HS-27A (cell line): ENCODE measurements at regions not wholly inside any gene's neighbourhood (a gene's known extent, or its start where the extent isn't known, plus 50 kb on each side); places are given as distances from the start of the nearest gene placed in this dataset.
"Not testable (repeated sequence)": the region's sequence is repeated elsewhere in the genome, so short reads cannot be mapped to it uniquely, and the experiment has no call there.

Experiments
- DNase-seq: peaks from one replicate; pipeline ENCODE4 v3.0.0-alpha.2; 2012; ENCODE audit warnings: low read depth, missing footprints

DNA sequence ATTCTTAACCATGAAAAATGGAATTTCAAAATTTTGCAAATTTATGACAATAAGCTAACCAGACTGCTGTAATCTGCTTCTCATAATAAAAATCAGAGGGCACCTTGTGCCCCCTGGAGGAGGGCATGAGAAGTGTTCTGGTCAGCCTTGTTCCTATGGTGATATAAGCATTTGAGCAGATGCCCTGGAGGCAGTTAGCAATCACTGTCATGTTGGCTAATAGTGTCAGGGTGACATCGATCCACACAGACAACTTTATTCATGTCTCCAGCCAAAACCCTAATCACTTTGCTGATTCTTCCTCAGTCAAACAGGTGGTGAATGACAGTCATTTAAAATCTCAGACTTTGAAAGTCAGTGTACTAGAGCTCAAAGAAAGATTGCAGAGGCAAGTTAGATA is 943.0 kb downstream of the GALC start:
- no peak for DNase-seq

DNA sequence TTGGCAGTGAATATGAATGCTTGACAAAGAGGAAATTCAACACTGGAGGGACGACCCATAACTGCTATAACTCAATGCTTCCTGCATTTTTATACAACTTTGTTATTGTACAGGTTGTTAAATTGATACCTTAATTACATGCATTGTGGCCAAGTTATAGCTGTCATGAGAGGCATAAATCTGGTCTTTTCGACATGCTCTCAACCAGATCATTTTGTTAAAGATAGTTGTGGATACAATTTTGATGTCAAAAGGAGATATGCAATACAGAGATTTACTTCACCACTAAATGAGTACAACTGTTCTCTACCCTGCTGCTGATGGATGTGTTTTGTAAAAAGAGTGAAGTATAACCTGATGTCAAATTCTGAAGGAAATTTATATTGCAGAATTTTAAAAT is 946.0 kb downstream of the GALC start:
- DNase-seq, result no peak

DNA sequence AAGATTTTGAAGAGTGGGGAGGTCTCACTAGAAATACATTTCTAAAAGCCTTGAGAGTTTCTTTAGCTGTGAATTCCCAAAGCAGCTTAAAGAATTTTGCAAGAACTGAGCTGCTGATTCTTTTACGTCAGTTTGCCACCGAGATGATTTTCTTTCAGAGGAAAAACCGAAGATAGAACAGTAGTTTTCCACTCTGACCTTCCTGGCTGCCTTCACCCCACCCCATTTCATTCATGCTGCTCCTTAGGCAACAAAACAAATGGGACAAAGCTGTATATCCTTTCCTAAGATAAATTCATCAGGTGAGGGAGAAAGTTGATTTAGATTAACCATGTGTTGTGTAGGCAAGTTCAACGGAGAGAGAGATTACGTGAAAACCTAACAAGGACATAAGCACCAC is 947.0 kb downstream of the GALC start:
- DNase-seq, result no peak

DNA sequence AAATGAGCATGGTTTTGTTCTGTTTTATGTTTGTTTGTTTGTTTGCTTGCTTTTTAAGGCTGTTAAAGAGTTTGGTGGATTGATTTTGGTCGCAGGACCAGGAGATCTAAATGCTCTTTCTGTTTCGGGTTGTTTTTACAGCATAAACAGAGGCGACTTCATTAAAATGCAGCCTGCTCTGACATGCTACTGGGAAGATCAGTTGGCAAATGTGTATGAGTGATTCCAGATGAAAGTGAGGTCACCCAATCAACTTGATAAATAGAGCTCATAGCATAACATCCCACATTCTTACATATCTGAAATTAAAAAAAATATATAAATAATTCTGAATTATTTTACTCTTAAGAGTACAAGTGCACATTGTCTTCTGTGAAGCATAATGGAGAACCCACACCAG is 947.7 kb downstream of the GALC start:
- no peak for DNase-seq

DNA sequence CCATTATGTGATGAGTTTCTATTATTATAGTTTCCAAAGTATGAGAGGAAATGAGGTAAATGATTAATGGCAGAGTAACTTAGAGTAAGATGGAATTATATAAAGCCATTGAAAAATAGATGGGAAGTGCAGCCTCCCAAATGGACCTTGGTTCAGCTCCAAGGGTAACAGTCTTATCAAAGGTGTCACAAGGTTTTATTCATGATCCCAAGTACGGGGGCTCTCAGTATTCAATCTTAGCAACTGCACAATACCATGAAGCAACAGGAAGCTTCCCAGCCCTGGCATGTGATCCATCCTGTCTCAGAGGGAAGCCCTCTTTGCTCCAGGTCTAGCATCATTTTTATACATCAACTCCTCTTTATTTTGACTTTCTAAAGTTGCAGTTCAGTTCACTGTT is 948.2 kb downstream of the GALC start:
- DNase-seq, result no peak

DNA sequence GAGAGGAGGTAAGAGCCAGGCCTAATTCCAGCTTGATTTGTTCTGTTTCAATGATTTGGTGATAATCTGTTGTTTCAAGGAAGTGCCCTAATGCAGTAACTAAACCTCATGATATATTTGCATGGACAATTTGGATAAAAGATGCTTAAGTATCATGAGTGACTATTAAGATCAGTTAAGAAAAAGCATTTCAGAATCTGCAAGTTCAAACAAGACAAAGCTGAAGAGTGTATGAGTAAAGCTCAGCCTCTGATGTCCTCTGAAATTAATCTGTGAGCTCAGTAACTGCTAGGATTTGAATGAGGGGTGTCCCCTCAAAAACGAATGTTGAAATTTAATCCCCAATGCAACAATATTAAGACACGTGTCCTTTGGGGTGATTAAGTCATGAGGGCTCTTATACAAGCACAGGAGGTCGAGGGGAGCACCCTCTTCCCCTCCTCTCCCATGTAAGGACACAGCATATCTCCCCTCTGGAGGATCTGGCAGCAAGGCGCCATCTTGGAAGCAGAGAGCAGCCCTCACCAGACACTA is 949.2 kb downstream of the GALC start:
- no peak for DNase-seq

DNA sequence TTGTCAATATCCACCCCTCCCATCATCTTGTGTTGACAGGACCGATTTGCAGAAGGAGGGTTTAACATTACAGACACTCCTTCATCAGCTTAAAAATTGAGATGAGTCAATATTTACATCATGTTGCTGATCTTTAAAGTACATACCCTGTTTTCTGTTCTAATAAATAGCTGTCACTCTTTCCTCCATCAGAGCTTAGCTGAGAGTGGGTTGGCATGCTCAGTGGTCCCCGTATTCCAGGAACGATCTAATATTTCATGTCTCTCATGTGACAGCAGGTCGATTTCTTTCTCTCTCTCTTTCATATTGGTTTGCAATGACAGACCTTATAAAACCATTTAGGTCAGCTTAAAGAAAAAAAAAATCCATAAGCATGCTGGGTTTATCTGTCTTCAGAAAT is 950.6 kb downstream of the GALC start:
- DNase-seq, result no peak

DNA sequence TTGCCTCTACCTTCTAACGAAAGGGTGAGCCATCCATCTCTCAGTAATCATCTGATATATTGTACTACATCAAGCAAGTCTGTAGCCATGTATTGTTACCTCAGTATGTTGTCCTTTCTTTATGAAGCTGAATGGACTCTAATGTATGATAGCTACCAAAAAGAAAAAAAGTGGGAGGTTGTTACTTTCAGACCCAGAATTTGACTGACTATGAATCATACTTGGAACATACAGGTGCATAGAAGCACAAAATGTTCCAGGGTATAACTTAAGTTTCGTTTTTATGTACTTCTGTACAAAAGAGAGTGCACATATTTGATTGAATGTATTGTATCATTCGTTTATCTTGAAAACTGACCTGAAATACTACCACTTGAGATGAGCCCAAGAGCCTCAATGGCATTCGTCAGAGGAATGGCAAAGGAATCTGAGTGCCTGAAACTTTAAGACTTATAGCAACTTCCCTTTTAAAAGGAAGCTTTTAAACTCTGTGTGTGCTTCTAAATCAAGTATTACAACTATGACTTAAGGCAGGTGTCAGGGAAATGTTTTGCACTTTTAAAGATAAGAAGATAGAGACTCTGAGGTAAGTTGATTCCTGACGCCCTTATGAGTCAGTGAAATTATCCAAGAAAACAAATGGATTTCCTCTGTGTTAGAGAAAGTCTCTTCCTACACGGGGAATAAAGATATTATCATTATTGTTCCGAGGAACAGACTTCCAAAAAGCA is 951.5 kb downstream of the GALC start:
- DNase-seq, result no peak

DNA sequence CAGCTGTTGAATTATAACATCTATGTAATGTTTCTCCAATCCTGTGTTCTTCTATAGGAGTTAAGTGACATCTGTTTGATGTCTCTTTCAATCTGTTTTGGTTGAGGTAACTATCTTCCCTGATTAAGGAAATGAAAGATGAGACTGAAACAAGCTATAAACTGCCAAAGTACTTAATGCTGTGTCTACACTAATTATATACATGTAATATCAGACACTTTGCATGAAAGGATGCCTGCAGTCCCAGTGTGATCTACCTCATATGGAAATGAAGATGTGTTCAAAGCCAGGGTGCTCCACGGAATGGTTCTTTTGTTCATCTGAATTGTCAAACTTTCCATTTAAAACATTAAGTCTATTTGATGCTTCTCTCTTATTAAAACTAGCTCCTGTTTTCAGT is 958.3 kb downstream of the GALC start:
- DNase-seq, result no peak

DNA sequence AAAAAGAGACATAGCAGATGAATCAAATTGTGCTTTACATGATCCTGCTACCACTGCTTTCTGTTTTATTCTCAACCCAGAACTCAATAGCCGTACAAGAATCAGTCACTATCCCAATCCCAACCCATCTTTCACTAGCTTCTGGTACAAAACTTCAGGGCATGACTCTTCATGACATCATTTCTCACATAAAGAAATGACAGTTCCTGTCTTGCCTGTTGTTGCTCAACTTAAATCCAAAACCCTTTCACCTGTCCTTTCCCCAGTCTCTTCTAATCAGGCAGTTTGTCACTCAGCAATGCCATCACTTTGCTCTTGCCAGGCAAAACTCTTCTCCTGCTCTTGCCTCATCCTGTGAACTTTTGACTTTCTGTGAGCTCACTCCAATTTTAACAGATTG is 962.8 kb downstream of the GALC start:
- DNase-seq, result no peak

DNA sequence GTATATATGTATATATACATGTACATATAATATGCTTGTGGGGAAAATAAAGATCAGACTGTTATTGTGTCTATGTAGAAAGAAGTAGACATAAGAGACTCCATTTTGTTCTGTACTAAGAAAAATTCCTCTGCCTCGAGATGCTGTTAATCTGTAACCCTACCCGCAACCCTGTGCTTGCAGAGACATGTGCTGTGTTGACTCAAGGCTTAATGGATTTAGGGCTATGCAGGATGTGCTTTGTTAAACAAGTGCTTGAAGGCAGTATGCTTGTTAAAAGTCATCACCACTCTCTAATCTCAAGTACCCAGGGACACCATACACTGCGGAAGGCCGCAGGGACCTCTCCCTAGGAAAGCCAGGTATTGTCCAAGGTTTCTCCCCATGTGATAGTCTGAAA is 972.9 kb downstream of the GALC start:
- DNase-seq, result not testable (repeated sequence)

DNA sequence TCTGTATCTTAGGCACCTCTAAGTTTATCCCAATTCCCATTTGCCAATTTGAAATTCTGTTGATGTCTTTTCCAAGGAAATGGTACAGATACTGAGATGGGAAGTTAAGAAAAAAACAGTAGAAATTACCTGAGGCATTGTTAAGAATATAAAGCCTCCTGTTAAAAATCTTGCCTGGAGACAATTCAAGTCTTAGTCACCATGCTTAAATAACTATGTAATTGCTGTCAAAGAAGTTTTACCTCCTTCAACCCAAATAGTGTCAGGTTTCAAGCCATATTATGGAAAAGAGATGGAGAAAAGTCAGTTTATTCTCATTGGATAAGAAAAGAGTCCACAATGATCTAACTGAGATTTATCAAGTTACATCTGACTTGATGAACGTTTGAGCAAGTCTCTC is 974.7 kb downstream of the GALC start:
- DNase-seq, result no peak

DNA sequence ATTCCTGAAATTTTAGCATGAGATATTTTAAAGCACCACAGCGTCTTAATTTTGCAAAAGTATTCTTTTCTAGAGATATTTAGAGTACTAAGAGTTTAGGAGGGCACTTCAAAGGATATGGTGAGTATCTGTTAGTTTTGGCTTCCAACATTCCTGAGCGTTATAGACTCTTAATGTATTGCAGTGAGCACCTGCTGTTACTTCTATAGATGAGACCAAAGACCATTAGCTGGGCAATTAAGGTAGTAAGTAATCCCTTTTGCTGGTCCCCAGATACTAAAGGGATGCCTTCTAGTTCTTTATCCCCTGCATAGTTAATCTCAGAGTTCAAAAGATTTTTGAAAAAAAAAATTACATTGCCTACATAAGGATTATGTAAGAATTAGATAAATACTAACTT is 975.6 kb downstream of the GALC start:
- no peak for DNase-seq

DNA sequence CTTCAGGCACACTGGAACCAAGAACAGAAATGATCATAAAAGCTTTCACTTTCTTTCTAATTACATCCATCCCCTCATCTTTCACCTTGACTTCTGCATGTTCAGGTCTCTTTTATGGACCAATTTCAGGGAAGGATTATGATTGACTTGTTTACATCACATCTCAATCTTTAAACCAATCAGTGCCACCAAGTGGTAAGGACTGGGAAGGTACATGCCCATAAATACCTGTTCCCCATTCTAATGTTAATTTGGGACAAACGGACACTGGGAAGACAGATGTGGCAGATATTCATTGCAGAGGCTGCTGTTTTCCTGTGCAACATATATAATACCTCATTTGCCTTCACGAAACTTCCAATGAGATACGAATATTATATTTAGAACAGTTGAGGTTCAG is 978.1 kb downstream of the GALC start:
- no peak for DNase-seq

DNA sequence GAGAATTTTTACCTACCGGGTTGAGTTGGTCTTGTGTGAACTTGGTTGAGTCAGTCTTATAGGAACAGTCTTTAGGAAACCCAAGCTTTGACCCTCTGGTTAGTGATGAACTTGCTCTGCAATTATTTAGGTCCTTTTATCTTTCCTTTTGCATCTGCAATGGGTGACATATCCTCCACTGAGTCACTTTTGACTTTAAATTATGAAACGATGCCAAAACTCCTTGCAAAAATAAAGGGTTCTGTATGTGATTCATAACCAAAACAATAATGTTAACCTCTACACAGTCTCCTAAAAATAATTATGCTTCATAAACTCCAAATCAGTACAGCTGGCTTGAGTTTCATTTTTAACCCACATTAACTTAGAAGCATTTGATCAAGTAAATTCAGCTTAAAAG is 979.4 kb downstream of the GALC start:
- no peak for DNase-seq

DNA sequence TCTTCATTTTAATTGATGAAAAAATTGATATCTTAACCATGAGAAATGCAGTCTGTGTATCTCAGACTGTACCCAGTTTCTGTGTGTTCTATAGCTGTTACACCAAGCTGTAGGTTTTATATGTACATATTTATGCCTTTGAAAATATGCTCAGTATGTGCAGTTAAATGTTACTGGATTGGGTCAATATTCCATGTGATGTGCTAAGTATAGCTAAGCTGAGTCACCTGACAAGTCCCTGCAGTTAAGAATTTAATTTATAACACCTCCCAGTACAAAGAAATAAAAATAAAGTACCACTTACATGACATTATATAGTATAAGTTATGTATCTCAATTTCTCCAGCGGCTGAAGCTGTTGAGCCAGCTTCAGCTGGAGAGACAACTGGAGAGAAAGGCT is 984.0 kb downstream of the GALC start:
- no peak for DNase-seq

DNA sequence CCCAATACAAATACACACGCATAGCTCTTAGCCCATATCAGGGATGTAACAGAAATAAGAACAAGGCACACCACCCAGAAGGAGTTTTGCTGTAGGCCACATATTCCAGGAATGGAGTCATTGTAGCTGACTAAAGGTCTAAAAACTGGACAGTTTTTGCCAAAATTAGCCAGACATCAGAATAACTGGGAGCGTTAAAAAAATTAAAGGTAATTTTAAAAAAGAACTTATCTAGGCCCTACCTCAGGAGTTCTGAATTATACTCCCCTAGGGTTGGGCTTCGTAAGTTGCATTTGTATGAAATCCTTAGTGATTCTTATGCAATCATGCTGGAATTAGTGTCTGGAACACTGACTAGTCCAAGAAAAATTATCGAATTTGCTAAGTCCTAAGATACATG is 987.7 kb downstream of the GALC start:
- no peak for DNase-seq

DNA sequence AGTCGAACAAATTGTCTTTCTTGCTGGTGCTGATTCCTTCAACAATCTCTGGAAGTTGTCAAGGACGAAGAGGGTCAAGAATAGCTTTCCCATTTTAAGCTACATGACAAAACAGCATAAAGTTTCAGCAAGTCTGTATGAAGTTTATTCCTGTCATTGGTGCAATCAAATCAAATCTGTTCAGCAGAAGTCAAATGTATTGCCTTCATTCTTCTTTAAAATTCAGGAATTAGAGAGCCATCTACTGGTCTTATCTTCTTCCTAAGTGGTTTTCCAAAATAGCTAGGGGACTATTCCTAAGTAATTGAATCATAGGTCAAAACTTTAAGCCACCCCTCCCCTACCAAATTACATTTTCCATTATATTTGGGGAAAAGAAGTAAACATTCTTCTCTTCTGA is 990.2 kb downstream of the GALC start:
- no peak for DNase-seq

DNA sequence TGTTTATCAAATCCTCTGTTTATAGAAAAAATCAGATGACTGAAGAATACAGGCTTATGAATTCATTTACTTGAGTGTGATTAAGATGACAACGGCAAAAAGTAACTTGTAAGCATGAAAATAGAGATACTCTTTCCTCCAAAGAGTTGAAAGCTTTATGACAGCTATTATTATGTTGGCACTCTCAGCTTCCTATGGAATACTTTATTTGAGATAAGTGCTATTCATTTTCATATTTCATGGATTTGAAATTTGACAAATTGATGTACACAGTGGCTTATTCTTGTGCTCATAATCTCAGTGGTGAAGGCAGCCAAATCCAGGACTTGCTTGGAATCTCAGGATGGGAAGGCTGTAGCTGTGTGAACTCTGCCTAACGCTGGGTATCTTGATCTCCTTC is 991.6 kb downstream of the GALC start:
- no peak for DNase-seq

DNA sequence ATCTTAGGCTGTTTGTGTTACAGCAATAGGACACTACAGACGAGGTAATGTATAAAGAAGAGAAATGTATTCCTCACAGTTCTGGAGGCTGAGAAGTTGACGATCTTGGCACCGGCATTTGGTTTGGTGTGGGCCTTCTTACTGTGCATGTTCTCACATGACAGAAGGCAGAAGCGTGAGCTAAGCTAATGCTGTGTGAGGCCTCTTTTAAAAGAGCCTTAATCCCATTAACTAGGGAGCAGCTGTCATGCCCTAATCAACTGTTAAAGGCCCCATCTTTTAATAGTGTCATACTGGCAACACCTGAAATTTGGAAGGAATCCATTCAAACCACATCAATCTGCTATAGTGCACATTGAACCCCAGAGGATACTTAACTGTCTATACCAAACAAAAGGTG is 992.9 kb downstream of the GALC start:
- no peak for DNase-seq

DNA sequence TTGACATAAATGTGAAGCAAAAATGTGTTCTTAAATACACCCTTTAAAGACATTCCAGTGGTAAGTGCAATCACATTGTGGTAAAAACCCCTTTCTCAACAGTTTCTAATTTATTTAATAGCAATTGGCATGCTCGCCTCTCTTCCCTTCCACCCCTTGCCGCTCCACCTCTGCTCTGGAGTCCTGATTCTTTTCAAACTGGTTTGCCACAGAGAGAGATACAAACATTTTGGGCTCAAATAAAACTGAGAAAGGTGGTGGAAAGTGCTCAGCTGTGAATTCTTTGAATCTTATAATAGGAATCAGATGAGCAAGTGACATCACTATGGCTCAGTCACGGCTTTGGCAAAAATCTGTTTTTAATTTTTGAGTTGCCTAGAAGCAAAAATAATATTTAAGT is 993.9 kb downstream of the GALC start:
- DNase-seq, result no peak

DNA sequence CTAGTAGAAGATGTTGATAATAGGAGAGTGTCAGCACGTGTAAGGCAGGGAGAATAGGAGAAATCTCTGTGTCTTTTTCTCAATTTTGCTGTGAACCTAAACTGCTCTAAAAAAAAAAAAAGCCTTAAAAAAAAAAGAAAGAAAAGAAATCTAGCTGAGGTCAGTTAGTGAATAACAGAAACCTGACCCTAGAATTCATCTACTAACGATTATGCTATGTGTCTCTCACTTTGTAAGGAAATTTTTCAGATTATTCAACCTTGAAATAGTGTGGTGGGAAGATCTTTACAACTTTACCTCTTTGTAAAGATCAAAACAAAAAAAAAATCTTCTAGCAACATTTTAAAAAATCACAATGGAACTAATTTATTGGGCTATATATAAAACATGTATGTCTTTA is 995.7 kb downstream of the GALC start:
- DNase-seq, result no peak

DNA sequence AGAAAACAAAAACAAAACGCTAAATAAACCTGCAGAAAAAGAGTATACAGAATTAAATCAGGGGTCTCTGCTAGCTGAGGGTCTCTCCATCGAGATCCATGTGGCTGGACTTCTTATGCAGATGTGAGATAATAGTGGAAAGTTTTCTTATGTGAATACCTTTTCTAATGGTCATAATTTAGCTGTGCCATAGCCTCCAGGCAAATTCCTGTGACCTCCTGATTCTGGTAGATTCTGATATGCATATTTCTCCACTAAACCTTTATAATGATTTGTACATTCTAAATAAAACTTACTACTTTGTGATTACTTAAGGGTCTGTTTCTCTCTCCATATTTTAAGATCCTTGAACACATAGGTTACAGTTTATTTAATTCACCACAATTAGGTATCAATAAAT is 1002.6 kb downstream of the GALC start:
- DNase-seq, result no peak

DNA sequence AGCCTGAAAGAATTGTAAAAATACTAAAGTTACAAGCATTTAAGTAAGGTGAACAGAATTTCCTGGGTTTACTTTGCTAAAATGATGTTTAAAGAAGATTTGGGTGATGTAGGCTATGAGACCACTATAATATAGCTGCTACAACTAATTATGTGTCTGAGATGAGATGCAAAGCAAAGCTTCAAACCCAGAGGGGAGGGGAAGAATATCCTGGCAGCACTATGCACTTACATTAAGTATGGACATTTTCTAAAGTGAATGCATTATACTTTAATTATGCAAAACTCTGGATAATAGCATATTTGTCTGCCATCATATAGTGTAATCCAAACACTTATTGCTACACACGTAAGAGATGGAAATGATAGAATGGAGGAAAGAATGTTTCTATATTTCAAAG is 1003.7 kb downstream of the GALC start:
- no peak for DNase-seq

DNA sequence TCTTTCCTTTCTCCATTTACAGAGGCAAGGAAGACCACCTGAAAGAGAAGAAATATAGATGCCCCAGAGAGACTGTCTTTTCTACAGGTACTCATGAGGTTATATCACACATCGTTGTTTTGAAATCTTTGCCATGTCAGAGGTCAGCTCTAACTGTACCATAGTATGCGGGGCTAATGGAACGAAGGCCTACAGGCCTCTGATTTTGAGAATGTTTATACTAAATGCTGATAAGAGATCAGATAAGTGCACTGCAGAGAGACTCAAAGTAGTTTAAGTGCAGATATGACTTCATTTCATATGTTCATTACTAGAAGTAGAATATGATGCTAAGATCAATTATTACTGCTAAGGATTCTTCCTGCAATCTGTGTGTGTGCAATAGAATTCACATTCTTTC is 1005.0 kb downstream of the GALC start:
- no peak for DNase-seq
